ENCODE measurements at regions not wholly inside any gene's neighbourhood (a gene's known extent, or its start where the extent isn't known, plus 50 kb on each side); places are given as distances from the start of the nearest gene placed in this dataset.

DNA sequence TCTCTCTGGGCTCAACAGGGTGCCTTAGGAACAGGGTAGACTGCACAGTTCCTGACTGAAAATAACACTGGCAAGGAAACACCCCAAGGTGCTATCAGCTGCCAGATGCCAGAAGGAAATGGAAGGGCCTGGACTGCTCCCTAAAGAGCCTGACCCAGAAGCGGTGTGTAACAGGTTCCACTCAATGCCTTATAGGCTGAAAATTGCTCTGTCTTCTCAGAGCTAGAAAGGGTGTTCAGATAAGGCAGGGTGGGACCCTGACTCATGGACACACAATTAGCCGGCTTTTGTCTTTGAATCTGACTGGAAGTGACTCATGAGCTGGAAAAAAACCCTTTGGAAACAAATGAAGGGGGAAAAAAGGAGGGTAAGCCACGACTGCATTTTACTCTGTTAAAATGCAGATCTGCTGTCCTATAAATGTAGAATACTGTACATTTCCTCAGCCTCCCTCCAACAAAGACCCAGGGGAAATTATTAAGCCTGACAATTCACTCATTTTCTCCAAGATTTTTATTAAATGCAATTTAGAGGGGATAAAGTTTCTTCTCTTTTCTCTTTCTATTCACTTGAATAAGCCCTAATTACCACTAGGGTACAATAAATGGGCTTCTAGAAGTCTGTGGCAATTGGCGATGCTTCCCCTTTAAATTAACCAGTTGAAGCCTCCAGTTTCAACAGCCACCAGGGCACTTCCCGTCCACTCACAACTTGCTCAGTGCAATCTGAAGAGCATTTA lies 160.2 kb upstream of the TBL1XR1 start (continued):
- 0 out of 2 replicates have a peak, but pooled peaks have one; percentile 14 for TF ChIP-seq TARDBP (CRISPR knock-in tag; IDR thresholded peaks at IDR 0.05)
- 0 out of 2 replicates have a peak, but pooled peaks have one; percentile 25 for TF ChIP-seq ZNF878 (CRISPR knock-in tag; IDR thresholded peaks at IDR 0.05)
- TF ChIP-seq ZNF652 (CRISPR knock-in tag; IDR thresholded peaks at IDR 0.05; ENCODE audit: borderline replicate concordance, low read depth) = peak; percentile 97
- 0 out of 2 replicates have a peak, but pooled peaks have one; percentile 16 for TF ChIP-seq POLR2G (IDR thresholded peaks at IDR 0.05; ENCODE audit: low read depth, low read length)
- no peak for TF ChIP-seq ZNF576 (CRISPR knock-in tag; IDR thresholded peaks at IDR 0.05)
- TF ChIP-seq ELF3 (CRISPR knock-in tag; IDR thresholded peaks at IDR 0.05) = peak; percentile 46; the same call in 1 of the 2 replicates
- TF ChIP-seq ZNF839 (CRISPR knock-in tag; IDR thresholded peaks at IDR 0.05; ENCODE audit: borderline replicate concordance) = no peak
- peak; percentile 63; the same call in 1 of the 2 replicates for TF ChIP-seq HMG20A (CRISPR knock-in tag; IDR thresholded peaks at IDR 0.05; ENCODE audit: borderline replicate concordance)
- peak; percentile 48; the same call in 1 of the 2 replicates for TF ChIP-seq MED1 (CRISPR knock-in tag; IDR thresholded peaks at IDR 0.05)
- TF ChIP-seq, protein P1, sequence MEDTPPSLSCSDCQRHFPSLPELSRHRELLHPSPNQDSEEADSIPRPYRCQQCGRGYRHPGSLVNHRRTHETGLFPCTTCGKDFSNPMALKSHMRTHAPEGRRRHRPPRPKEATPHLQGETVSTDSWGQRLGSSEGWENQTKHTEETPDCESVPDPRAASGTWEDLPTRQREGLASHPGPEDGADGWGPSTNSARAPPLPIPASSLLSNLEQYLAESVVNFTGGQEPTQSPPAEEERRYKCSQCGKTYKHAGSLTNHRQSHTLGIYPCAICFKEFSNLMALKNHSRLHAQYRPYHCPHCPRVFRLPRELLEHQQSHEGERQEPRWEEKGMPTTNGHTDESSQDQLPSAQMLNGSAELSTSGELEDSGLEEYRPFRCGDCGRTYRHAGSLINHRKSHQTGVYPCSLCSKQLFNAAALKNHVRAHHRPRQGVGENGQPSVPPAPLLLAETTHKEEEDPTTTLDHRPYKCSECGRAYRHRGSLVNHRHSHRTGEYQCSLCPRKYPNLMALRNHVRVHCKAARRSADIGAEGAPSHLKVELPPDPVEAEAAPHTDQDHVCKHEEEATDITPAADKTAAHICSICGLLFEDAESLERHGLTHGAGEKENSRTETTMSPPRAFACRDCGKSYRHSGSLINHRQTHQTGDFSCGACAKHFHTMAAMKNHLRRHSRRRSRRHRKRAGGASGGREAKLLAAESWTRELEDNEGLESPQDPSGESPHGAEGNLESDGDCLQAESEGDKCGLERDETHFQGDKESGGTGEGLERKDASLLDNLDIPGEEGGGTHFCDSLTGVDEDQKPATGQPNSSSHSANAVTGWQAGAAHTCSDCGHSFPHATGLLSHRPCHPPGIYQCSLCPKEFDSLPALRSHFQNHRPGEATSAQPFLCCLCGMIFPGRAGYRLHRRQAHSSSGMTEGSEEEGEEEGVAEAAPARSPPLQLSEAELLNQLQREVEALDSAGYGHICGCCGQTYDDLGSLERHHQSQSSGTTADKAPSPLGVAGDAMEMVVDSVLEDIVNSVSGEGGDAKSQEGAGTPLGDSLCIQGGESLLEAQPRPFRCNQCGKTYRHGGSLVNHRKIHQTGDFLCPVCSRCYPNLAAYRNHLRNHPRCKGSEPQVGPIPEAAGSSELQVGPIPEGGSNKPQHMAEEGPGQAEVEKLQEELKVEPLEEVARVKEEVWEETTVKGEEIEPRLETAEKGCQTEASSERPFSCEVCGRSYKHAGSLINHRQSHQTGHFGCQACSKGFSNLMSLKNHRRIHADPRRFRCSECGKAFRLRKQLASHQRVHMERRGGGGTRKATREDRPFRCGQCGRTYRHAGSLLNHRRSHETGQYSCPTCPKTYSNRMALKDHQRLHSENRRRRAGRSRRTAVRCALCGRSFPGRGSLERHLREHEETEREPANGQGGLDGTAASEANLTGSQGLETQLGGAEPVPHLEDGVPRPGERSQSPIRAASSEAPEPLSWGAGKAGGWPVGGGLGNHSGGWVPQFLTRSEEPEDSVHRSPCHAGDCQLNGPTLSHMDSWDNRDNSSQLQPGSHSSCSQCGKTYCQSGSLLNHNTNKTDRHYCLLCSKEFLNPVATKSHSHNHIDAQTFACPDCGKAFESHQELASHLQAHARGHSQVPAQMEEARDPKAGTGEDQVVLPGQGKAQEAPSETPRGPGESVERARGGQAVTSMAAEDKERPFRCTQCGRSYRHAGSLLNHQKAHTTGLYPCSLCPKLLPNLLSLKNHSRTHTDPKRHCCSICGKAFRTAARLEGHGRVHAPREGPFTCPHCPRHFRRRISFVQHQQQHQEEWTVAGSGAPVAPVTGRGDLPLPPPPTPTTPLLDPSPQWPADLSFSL (CRISPR knock-in tag; IDR thresholded peaks at IDR 0.05) = peak; percentile 53; the same call in 1 of the 2 replicates
- 0 out of 2 replicates have a peak, but pooled peaks have one; percentile 8 for TF ChIP-seq HDAC1 (CRISPR knock-in tag; IDR thresholded peaks at IDR 0.05)
- 0 out of 2 replicates have a peak, but pooled peaks have one; percentile 32 for TF ChIP-seq ZNF710 (CRISPR knock-in tag; IDR thresholded peaks at IDR 0.05; ENCODE audit: borderline replicate concordance)
- no peak for TF ChIP-seq GFI1 (CRISPR knock-in tag; IDR thresholded peaks at IDR 0.05; ENCODE audit: borderline replicate concordance)
- TF ChIP-seq SMC3 (IDR thresholded peaks at IDR 0.05; ENCODE audit: low read length) = peak; percentile 24; the same call in 1 of the 2 replicates
- TF ChIP-seq, protein P2, sequence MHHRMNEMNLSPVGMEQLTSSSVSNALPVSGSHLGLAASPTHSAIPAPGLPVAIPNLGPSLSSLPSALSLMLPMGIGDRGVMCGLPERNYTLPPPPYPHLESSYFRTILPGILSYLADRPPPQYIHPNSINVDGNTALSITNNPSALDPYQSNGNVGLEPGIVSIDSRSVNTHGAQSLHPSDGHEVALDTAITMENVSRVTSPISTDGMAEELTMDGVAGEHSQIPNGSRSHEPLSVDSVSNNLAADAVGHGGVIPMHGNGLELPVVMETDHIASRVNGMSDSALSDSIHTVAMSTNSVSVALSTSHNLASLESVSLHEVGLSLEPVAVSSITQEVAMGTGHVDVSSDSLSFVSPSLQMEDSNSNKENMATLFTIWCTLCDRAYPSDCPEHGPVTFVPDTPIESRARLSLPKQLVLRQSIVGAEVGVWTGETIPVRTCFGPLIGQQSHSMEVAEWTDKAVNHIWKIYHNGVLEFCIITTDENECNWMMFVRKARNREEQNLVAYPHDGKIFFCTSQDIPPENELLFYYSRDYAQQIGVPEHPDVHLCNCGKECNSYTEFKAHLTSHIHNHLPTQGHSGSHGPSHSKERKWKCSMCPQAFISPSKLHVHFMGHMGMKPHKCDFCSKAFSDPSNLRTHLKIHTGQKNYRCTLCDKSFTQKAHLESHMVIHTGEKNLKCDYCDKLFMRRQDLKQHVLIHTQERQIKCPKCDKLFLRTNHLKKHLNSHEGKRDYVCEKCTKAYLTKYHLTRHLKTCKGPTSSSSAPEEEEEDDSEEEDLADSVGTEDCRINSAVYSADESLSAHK (CRISPR knock-in tag; IDR thresholded peaks at IDR 0.05; ENCODE audit: borderline replicate concordance) = no peak
- peak; percentile 13; the same call in 1 of the 2 replicates for TF ChIP-seq TAF1 (CRISPR knock-in tag; IDR thresholded peaks at IDR 0.05)
- no peak for TF ChIP-seq ZBTB21 (CRISPR knock-in tag; IDR thresholded peaks at IDR 0.05)
- TF ChIP-seq RBFOX2 (IDR thresholded peaks at IDR 0.05; ENCODE audit: low read depth, low read length) = no peak
- TF ChIP-seq SOX5 (CRISPR knock-in tag; IDR thresholded peaks at IDR 0.05; ENCODE audit: borderline replicate concordance) = peak; percentile 74; the same call in 1 of the 2 replicates
